ENCODE measurements at regions not wholly inside any gene's neighbourhood (a gene's known extent, or its start where the extent isn't known, plus 50 kb on each side); places are given as distances from the start of the nearest gene placed in this dataset.

DNA sequence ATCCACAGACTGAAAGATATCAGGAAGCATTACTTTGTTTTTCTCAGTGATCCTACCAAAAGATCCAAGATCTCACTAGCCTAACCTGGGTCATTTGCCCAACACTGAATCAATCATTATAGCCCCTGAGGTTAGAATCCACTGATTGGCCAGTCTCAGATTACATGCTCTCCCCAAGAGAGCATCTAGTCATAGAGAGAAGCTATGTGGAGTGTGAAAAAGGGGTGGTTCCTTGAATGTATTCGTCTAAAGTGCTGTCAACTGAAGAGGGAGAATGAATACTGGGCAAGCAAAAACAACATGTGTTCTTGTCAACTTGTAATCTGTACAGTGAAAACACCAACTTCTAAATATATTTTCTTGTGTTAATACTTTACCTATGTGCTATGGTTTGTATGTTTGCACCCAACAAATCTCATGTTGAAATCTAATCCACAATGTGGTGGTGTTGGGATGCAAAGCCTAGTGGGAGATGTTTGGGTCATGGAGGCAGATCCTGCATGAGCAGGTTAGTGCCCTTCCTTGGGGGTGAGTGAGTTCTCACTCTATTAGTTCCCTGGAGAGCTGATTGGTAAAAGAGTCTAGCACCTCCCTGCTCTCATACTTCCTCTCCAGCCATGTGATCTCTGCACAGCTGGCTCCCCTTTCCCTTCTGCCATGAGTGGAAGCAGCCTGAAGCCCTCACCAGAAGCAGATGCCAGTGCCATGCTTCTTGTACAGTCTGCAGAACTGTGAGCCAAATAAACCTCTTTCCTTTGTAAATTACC, 60.3 kb upstream of the PJA2 start:
- DNase-seq (ENCODE audit: low read depth, low spot score), result no peak

DNA sequence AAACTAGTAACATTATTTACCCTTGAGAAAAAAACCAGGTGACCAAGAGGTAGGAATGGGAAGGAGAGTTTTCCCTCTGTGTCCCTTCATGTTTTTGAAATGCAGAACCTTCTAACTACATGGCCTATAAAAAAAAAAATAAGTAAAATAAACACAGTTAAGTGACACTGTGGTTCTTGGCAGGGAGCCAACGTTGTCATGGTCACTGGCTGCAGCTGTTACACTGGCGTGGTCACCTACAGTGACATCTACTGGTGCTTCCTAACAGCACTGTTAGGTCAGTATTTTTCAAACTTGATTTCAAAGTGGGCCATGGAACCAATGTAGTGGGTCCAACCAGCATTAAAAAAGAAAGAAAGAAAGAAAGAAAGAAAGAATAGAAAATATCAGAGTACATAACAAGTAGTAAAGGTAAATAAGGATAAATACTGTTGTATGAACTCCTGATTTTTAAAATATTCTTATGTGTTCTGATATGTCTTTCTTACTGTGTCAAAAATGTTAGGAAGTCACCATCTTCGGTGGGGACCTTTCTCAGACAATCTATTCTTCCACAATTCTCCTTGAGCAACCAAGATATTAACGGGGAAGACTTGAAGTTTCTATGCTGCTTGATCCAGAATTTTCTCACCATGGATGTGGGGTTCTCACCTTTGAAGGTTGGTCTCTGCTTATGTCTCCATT, 59.1 kb upstream of the PJA2 start:
- DNase-seq (ENCODE audit: low read depth, low spot score), result peak; percentile 41

- no peak for DNase-seq (ENCODE audit: low read depth, low spot score)
These were observed 58.5 kb upstream of the PJA2 start for GRCh38 chr5:109468288-109468676.

- DNase-seq (ENCODE audit: low read depth, low spot score), result no peak
These were observed 57.3 kb upstream of the PJA2 start for GRCh38 chr5:109467058-109467457.
